GM12874 (cell line): ENCODE measurements at regions not wholly inside any gene's neighbourhood (a gene's known extent, or its start where the extent isn't known, plus 50 kb on each side); places are given as distances from the start of the nearest gene placed in this dataset.

Experiments used
- CTCF ChIP-seq: IDR thresholded peaks from 2 replicates; pipeline ENCODE4 v1.5.1; 2011; ENCODE audit warnings: low read depth, mild to moderate bottlenecking, control low read depth, low read length, moderate library complexity; ENCODE audit not compliant: insufficient read depth

GRCh38 chrX:42725196-42725595 lies 52.8 kb downstream of the PPP1R2C start:
- no peak for TF ChIP-seq CTCF

- no peak for TF ChIP-seq CTCF
Measured at GRCh38 chrX:42720209-42720608, 57.8 kb downstream of the PPP1R2C start.

- TF ChIP-seq CTCF = no peak
Measured at GRCh38 chrX:42715701-42716262, 62.2 kb downstream of the PPP1R2C start.

GRCh38 chrX:42714981-42715700 lies 62.8 kb downstream of the PPP1R2C start:
- peak; percentile 69 for TF ChIP-seq CTCF

GRCh38 chrX:42710452-42710851 lies 67.5 kb downstream of the PPP1R2C start:
- TF ChIP-seq CTCF = no peak

GRCh38 chrX:42708222-42708621 lies 69.7 kb downstream of the PPP1R2C start:
- TF ChIP-seq CTCF = no peak

- no peak for TF ChIP-seq CTCF
Measured at GRCh38 chrX:42707742-42708141, 70.2 kb downstream of the PPP1R2C start.
